Parathyroid adenoma (tissue), 2 donors: ENCODE measurements at regions not wholly inside any gene's neighbourhood (a gene's known extent, or its start where the extent isn't known, plus 50 kb on each side); places are given as distances from the start of the nearest gene placed in this dataset.

Source experiments
- H2AFZ ChIP-seq: fragments of 300-600 bp; sonication (generic); one replicate; pipeline ENCODE4 v1.7.0; 2017; ENCODE audit warnings: antibody characterized with exemption, mild to moderate bottlenecking
- H3K27ac ChIP-seq: fragments of 300-600 bp; sonication (generic); one replicate; pipeline ENCODE4 v1.7.0; 2017
- H3K27me3 ChIP-seq: fragments of 300-600 bp; sonication (generic); one replicate; pipeline ENCODE4 v1.7.0; 2017; ENCODE audit warnings: low read length; ENCODE audit not compliant: control insufficient read depth, insufficient read depth
- H3K36me3 ChIP-seq: fragments of 300-600 bp; sonication (generic); one replicate; pipeline ENCODE4 v1.7.0; 2017; ENCODE audit warnings: low read length; ENCODE audit not compliant: control insufficient read depth, insufficient read depth
- H3K4me1 ChIP-seq: fragments of 300-600 bp; sonication (generic); one replicate; pipeline ENCODE4 v1.7.0; 2017; ENCODE audit warnings: control low read depth
- H3K4me2 ChIP-seq: fragments of 300-600 bp; sonication (generic); one replicate; pipeline ENCODE4 v1.7.0; 2017; ENCODE audit warnings: low read length
- H3K4me3 ChIP-seq: fragments of 300-600 bp; sonication (generic); one replicate; pipeline ENCODE4 v1.7.0; 2017; ENCODE audit warnings: low read depth, low read length
- H3K79me2 ChIP-seq: fragments of 300-600 bp; sonication (generic); one replicate; pipeline ENCODE4 v1.7.0; 2017; ENCODE audit warnings: control low read depth
- H3K9ac ChIP-seq: fragments of 300-600 bp; sonication (generic); one replicate; pipeline ENCODE4 v1.7.0; 2017; ENCODE audit warnings: mild to moderate bottlenecking
- H3K9me3 ChIP-seq: fragments of 300-600 bp; sonication (generic); one replicate; pipeline ENCODE4 v1.7.0; 2017; ENCODE audit warnings: low read length; ENCODE audit not compliant: control insufficient read depth
- TF ChIP-seq, protein P1 (sequence below): fragments of 300-600 bp; sonication (generic); IDR thresholded peaks from one replicate; pipeline ENCODE4 v1.7.0; 2017; ENCODE audit warnings: antibody characterized with exemption, mild to moderate bottlenecking
- donor health status: primary hyperparathyroidism.

DNA sequence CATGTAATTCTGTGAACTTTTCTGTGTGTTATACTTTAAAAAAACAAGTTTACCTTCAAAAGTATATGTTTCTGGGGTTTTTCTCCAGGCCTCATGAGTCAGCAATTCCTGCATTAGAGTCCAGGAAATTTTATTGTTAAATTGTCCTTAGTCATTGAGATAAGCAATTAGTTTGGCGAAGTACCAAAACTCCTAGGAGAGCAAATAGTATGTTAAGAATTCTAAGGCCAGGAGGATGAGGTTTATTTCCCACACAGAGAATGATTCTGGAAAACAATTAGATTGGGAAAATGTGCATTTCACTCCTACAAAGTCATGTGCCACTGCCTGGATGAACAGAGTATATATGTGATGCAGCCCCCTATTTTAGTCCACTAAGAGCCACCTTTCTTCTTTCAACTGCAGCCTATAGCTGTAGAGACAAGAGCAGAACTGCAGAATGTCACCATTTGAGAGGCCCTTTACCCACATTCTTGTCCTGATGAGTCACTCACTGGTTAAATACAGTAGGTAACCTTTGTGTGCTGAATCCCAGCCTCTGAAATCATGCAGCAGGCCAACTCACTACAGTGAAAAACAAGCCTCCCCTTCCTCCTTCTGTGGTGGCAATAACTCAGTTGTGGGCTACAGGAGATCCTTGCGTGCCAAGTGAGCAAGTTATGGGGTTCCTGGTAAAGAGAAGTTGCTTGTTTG is 452.8 kb upstream of the THBS1 start:
- H3K9me3 ChIP-seq, result no peaks in the 10 kb centered on the region
- H3K27me3 ChIP-seq, result no peaks in the 10 kb centered on the region
- H3K36me3 ChIP-seq, result no peaks in the 10 kb centered on the region
- H3K27ac ChIP-seq, result no peak overlapping the region
- no peak overlapping the region for H3K4me2 ChIP-seq
- no peaks in the 10 kb centered on the region for H3K4me1 ChIP-seq
- no peak overlapping the region for H3K4me3 ChIP-seq
- H3K9ac ChIP-seq, result no peak overlapping the region
- no peaks in the 10 kb centered on the region for H3K79me2 ChIP-seq
- no peak overlapping the region for H2AFZ ChIP-seq
- TF ChIP-seq, protein P1, sequence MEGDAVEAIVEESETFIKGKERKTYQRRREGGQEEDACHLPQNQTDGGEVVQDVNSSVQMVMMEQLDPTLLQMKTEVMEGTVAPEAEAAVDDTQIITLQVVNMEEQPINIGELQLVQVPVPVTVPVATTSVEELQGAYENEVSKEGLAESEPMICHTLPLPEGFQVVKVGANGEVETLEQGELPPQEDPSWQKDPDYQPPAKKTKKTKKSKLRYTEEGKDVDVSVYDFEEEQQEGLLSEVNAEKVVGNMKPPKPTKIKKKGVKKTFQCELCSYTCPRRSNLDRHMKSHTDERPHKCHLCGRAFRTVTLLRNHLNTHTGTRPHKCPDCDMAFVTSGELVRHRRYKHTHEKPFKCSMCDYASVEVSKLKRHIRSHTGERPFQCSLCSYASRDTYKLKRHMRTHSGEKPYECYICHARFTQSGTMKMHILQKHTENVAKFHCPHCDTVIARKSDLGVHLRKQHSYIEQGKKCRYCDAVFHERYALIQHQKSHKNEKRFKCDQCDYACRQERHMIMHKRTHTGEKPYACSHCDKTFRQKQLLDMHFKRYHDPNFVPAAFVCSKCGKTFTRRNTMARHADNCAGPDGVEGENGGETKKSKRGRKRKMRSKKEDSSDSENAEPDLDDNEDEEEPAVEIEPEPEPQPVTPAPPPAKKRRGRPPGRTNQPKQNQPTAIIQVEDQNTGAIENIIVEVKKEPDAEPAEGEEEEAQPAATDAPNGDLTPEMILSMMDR, result no peak

DNA sequence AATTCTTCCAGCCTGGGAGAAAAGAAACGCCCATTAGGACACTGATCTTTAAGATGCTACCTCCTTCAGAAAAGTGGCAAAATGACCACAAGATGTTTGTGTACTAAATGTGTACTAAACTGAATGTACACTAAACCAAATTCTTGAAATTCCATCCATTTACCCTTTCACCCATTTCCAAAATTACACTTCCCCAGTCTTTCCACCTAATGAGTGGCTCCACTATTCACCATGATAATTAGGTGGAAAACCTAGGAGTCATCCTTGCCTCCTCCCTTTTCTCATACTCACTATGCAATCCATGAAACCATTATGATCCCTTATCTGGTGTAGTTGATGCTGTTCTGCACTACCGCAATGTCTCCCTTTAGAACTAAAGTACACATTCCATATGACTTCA is 452.1 kb upstream of the THBS1 start:
- Histone ChIP-seq H2AFZ (no peak overlapping the region), H3K4me3 (no peak overlapping the region), H3K4me1 (no peaks in the 10 kb centered on the region), H3K36me3 (no peaks in the 10 kb centered on the region), H3K27ac (no peak overlapping the region), H3K79me2 (no peaks in the 10 kb centered on the region), H3K27me3 (no peaks in the 10 kb centered on the region), H3K9ac (no peak overlapping the region), H3K9me3 (no peaks in the 10 kb centered on the region), H3K4me2 (no peak overlapping the region)
- TF ChIP-seq, protein P1, result no peak

DNA sequence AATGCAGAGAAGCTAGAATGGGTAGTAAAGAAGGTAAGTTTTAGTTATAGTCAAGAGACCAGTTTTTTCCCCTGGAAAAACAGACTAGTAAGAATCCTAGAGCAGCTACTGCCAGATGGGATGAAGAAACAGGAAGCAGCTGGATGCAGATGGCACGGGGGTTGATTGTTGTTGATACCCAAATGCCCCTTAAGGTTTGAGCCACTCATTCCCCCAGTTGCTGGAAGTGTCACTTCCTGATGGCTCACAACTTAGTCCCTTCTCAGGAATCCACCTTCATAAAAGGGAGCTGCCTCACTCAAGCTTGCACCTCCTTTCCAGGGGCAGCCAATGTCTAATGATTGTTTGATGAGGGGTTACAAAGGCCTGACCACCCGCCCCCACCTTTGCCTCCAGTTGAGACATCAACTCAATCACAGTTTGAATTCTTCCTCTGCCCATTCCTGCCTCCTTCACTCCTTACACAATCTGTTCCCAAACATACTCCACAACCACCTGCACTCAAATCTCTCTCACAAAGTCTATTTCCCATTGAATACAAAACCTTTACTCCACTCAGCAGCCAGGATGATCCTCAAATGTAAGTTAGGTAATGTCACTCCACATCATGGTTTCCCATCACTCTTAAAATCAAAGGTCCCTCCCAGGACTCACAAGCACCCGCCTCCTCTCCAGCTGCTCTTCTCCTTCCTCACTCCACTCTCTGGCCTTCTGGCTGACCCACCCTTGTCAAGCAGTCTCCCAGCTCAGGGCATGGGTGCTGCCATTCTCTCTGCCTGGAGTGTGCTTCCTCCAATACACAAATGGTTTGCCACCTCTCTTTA is 450.1 kb upstream of the THBS1 start:
- Histone ChIP-seq H3K27me3 (no peaks in the 10 kb centered on the region), H3K4me2 (no peak overlapping the region), H2AFZ (no peak overlapping the region), H3K79me2 (no peaks in the 10 kb centered on the region), H3K4me1 (no peaks in the 10 kb centered on the region), H3K4me3 (no peak overlapping the region), H3K9me3 (no peaks in the 10 kb centered on the region), H3K27ac (no peak overlapping the region), H3K9ac (no peak overlapping the region), H3K36me3 (no peaks in the 10 kb centered on the region)
- TF ChIP-seq, protein P1, result no peak

DNA sequence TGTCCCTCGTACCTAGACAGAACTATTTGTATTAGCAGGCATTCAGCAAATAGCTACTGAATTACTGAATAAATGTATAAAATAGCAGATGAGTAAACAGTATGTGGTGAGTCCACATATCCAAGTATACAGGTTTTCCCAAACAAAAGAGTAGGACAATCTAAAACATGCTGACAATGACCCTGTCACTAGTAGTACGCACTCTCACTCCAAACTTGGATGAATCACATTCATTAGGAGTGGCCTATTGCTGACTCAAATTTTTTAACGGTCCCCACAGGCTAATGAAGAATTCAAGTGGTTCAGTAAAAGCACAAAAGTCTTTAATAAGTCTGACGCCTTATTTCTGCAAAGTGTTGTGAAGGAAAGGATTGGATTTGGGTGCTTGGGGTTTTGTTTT is 449.3 kb upstream of the THBS1 start:
- no peaks in the 10 kb centered on the region for H3K4me1 ChIP-seq
- H3K27ac ChIP-seq, result no peak overlapping the region
- no peaks in the 10 kb centered on the region for H3K27me3 ChIP-seq
- TF ChIP-seq, protein P1, result no peak
- no peak overlapping the region for H3K4me3 ChIP-seq
- H3K9me3 ChIP-seq, result no peaks in the 10 kb centered on the region
- no peaks in the 10 kb centered on the region for H3K36me3 ChIP-seq
- H3K4me2 ChIP-seq, result no peak overlapping the region
- no peaks in the 10 kb centered on the region for H3K79me2 ChIP-seq
- no peak overlapping the region for H3K9ac ChIP-seq
- no peak overlapping the region for H2AFZ ChIP-seq
